ENCODE measurements at regions not wholly inside any gene's neighbourhood (a gene's known extent, or its start where the extent isn't known, plus 50 kb on each side); places are given as distances from the start of the nearest gene placed in this dataset.

GRCh38 chr4:125744891-125745364, 430.2 kb downstream of the FAT4 start:
- TF ChIP-seq MYC (IDR thresholded peaks at IDR 0.05; ENCODE audit: low read depth, low read length) = no peak
- TF ChIP-seq POLR2A (IDR thresholded peaks at IDR 0.05; ENCODE audit: low read depth, low read length) = no peak
- no peak for TF ChIP-seq POLR2AphosphoS5 (IDR thresholded peaks at IDR 0.05; ENCODE audit: insufficient read depth, low read depth, low read length)
- no peak for TF ChIP-seq CTCF (IDR thresholded peaks at IDR 0.05; ENCODE audit: extremely low read depth in 1 of 2, insufficient read depth in 1 of 2, low read depth in 1 of 2, low read length in 2 of 2)
- no peak for TF ChIP-seq JUN (IDR thresholded peaks at IDR 0.05; ENCODE audit: borderline replicate concordance, insufficient read depth, insufficient read length, low read depth)
